GM13977 (cell line): ENCODE measurements at regions not wholly inside any gene's neighbourhood (a gene's known extent, or its start where the extent isn't known, plus 50 kb on each side); places are given as distances from the start of the nearest gene placed in this dataset.
A peak's percentile ranks its signal among the peaks of the same experiment; 100 is the strongest.

Experiments
- DNase-seq: peaks from one replicate; pipeline ENCODE4 v3.0.0; 2012; ENCODE audit warnings: low spot score
- CTCF ChIP-seq: IDR thresholded peaks from 2 replicates; pipeline ENCODE4 v1.5.1; 2012; ENCODE audit warnings: mild to moderate bottlenecking, control low read depth; ENCODE audit not compliant: insufficient read depth; ENCODE audit errors: extremely low read depth, missing control alignments
- in situ Hi-C: fragments of 300-500 bp; cut with MboI; formaldehyde crosslinking; loops from one replicate; pipeline ENCODE4 v1.12.0; 2022; ENCODE audit warnings: low sequenced_read_pairs, low pct_unique_long_range_greater_than_20kb, mixed read lengths, inconsistent platforms; ENCODE audit not compliant: unreplicated experiment

DNA sequence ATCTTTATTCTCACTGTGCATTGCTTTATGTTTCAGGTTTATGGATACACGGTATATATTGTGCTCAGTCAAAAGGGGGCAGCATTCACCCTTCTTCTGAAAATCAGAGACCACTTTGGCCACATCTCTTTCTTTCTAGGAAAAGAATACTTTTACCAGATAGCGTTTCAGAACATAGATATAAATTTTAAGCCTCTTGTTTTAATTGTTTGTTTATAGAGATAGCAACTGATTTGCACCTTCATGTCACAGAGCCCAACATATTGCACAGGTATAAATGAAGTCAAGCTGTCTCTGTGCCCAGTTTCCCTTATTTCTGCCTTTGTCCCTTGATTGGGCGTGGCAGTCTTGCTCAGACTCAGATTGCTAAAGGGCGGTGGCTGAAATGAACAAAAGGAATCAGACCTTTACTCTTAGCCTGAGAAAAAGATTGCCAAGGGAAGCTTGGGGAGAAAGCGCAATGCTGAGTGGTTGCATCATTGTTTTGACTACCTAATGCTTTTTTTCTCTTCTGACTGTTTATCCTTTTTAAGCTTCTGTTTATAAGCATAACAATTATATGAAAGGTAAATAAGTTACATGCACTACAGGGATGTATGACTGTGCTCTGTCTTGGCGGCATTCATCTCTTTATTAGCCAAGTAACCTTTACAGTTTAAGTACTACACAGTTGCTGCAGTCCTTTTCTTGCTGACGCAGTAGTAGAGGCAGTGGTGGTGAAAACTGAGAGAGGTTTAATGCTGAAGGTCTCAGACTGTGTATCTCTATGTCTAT, 70.8 kb upstream of the ZBTB20 start:
- peak; percentile 63 for TF ChIP-seq CTCF
- in situ Hi-C loops, result loop anchor here (25.0 kb wide), 1 partner anchor 594 kb away; no protein-coding TSS in a partner anchor
- peak; percentile 14 for DNase-seq

- TF ChIP-seq CTCF, result no peak
- no peak for DNase-seq
- in situ Hi-C loops, result loop anchor here (25.0 kb wide), 1 partner anchor 593 kb away; no protein-coding TSS in a partner anchor
These were observed 71.8 kb upstream of the ZBTB20 start for GRCh38 chr3:115218859-115219258.

DNA sequence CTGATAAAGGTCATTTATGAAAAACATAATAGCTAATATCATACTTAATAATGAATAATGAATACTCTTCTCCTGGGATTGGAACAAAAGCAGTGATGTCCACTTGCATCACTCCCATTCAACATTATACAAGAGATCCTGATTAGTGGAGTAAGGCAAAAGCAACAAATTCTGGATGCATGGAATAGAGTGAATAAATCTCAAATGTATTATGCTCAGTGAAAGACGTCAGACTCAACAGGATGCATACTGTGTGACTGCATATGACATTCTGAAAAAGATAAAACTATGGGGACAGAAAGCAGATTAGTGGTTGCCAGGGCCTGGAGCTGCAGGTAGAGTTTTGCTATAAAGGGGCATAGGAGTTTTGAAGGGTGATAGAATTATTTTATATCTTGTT, 77.6 kb upstream of the ZBTB20 start:
- in situ Hi-C loops, result loop anchor here (10.0 to 25.0 kb wide), 2 partner anchors 470 to 588 kb away; no protein-coding TSS in a partner anchor
- TF ChIP-seq CTCF, result no peak
- DNase-seq, result no peak

- in situ Hi-C loops, result loop anchor here (10.0 kb wide), 1 partner anchor 468 kb away; no protein-coding TSS in a partner anchor
- no peak for TF ChIP-seq CTCF
- no peak for DNase-seq
These were observed 79.9 kb upstream of the ZBTB20 start for GRCh38 chr3:115226844-115227445.

DNA sequence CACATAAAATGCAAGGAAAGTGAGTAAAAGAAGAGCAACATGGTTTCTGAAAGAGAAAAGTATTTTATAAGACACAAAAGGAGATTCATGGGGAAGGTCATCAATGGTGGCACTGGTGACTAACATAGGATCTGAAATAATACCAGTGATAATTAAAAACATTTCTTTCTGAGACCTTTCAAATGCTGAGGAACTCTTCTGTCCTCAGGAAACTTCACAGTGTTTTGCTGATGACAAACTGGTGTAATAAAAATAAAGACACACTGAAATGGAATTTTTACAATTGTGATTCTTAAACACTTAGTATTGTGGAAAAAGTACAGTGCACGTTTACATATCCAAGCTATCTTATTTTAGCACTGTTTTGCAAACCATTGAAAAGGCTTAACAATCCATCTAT, 80.4 kb upstream of the ZBTB20 start:
- DNase-seq, result no peak
- in situ Hi-C loops, result loop anchor here (10.0 kb wide), 1 partner anchor 467 kb away; no protein-coding TSS in a partner anchor
- no peak for TF ChIP-seq CTCF

GRCh38 chr3:115228266-115228665, 81.2 kb upstream of the ZBTB20 start:
- no peak for DNase-seq
- in situ Hi-C loops, result loop anchor here (10.0 kb wide), 1 partner anchor 467 kb away; no protein-coding TSS in a partner anchor

More at GRCh38 chr3:115228266-115228665, 81.2 kb upstream of the ZBTB20 start:
- TF ChIP-seq CTCF, result no peak
